Fibroblast of skin of back (primary cell): ENCODE measurements at regions not wholly inside any gene's neighbourhood (a gene's known extent, or its start where the extent isn't known, plus 50 kb on each side); places are given as distances from the start of the nearest gene placed in this dataset.
"Not testable (repeated sequence)": the region's sequence is repeated elsewhere in the genome, so short reads cannot be mapped to it uniquely, and the experiment has no call there.

ENCODE experiments used
- DNase-seq: peaks from one replicate; pipeline ENCODE4 v3.0.0-alpha.2; 2013

- no peak for DNase-seq
These were observed 83.0 kb upstream of the PITRM1 start for GRCh38 chr10:3255616-3256015.

DNA sequence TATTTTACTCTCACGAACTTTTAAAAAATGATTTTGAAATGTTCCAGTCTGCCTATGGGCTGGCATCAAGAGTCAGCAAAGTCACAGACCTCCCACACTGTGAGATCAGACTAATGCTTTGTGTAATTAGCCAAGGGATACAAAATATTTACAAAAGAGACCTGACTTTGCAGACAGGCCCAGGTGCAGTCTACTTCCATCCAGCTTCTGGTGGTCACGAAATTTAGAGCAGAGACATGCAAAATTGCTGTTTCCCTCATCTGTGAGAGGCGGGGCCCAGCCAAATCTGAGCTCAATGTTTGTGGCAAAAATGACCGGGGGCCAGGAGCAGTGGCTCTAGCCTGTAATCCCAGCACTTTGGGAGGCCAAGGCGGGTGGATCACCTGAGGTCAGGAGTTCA lies 82.5 kb upstream of the PITRM1 start:
- DNase-seq = no peak

GRCh38 chr10:3253974-3254373 lies 81.4 kb upstream of the PITRM1 start:
- DNase-seq = not testable (repeated sequence)

GRCh38 chr10:3251172-3251571 lies 78.6 kb upstream of the PITRM1 start:
- DNase-seq = no peak

GRCh38 chr10:3249307-3249889 lies 76.8 kb upstream of the PITRM1 start:
- DNase-seq = no peak

DNA sequence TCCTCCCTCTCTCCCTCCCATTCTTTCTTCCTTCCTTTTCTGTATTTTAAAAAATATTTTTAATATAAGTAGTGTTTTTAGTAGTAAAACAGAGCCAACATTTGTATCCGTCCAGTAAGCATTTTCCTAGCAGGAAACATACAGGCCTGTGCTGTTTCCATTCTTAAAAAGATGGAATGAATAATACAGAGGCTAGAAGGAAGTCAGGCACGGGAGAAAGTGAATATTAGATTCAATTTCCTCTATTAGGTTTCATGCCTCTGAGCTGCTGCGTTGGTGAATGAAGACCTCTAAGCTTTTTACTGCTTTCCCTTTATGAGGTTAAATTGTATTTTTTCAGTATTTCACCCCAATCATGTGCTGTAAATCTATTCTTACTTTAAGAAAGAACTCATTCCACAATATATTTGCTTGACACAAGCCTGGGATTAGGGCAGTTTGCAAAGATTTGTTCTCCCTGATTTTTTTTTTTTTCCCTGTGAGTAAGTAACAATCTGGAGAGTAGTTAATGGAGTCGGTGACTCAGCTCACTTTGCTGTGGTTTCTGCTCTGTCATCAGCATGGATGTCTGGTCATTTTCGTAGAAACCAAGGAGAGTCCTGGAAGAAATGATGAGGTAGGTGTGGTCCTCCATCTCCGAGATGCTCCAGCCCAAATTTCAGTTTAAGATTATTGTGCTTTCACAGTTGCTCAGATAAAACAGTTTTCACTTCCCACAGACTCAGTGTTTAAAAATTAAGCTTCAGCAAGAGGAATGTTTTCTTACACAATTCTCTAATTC lies 76.1 kb upstream of the PITRM1 start:
- peak; percentile 96 for DNase-seq

- no peak for DNase-seq
These were observed 72.8 kb upstream of the PITRM1 start for GRCh38 chr10:3245395-3245794.

DNA sequence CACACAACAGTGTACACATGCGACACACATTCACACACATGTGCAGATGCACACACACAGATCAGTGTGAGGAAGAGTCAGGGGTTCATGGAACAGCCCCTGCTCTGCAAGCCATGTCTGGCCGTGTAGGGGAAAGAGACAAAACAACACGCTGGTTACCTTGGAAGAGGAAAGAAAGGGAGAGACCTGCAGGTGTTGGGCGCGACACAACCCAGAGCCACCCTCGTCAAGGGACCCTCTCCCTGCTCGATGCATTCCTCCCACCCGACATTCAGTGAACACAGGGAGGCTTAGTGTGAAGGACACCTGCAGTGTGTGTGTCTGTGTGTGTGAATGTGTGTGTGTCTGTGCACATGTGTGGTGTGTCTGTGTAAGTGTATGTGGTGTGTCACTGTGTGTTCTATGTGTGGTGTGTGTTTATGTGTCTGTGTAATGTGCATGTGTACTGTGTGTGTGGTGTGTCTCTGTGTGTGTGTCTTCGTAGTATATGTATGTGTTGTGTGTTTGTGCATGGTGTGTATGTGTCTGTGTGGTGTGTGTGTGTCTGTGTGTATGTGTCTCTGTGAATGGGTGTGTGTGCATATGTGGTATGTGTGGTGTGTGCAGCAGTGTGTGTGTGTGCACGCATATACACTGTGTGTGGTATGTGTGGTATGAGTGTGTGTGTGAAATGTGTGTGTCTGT lies 69.5 kb upstream of the PITRM1 start:
- no peak for DNase-seq

DNA sequence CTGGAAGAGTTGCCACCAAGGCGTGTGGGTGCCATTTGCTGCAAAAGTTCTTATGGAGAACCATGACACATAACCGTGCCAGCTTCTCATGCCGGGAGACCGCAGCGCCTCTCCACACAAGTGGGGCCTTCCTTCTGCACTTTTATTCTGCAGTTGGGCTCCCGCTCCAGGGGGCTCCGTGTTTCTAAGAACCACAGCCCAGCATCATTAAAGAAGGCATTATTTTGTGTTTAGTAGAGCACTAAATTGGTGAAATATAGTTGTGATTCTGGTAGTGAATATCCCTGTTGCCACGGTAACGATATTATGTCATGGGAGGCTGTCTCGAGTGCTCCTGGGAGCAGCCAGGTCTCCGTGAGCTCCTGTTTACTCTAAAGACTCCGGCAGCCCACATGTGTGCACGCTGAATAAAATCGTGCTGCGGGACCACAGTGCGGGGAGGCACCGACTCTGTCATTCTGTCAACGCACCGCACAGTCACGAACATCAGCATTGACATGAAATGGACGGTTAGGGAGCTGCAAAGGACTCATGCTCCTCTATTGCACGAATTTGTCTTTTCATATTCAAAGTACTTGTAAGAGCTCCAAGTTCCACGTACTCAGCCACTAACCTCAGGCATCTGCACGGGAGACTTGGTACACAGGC lies 68.8 kb upstream of the PITRM1 start:
- DNase-seq = no peak

DNA sequence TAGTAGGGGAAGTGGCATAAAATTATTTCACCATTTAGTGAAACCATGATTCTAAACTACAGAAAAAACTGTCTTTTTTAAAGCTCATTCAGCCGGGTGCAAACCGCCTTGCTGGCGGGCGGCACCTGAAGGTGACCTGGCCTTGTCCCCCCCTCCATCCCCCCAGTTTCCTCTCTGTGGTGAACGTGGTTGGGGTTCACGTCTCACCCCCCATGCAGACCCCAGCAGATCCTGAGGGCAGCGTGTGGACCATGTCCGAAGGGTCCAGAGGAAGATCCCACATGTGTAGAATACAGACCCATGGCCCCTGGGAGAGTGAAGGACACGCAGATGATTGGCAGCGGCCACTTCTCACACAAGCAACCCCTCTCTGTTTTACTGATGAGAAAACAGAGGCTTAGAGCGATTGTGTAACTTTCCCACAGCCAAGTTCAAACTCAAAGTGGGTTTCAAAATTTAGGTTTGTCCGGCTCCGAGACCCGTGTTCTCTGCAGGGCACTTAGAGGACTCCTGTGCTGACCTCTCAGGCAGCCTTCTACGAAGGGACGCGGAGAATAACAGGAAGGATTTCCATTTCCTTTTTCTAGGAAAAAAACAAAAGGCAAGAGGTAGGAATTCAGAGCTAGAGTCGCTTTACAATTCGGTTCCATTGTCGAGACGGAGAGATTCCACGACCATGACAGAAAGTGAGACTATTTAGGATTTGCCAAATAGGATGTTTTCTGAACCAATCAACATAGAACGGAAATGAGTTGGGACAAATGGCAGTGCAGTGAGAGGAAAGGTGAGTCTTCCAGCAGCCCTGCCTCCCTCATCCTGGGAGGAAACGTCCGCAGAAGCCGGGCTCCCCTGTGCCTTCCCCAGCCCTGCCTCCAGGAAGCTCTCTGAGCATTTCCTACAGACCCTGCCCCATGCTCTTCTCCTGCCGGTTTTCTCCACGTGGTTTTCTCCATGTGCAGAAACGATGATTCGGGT lies 67.6 kb upstream of the PITRM1 start:
- no peak for DNase-seq

- peak; percentile 51 for DNase-seq
These were observed 66.7 kb upstream of the PITRM1 start for GRCh38 chr10:3239066-3239919.

DNA sequence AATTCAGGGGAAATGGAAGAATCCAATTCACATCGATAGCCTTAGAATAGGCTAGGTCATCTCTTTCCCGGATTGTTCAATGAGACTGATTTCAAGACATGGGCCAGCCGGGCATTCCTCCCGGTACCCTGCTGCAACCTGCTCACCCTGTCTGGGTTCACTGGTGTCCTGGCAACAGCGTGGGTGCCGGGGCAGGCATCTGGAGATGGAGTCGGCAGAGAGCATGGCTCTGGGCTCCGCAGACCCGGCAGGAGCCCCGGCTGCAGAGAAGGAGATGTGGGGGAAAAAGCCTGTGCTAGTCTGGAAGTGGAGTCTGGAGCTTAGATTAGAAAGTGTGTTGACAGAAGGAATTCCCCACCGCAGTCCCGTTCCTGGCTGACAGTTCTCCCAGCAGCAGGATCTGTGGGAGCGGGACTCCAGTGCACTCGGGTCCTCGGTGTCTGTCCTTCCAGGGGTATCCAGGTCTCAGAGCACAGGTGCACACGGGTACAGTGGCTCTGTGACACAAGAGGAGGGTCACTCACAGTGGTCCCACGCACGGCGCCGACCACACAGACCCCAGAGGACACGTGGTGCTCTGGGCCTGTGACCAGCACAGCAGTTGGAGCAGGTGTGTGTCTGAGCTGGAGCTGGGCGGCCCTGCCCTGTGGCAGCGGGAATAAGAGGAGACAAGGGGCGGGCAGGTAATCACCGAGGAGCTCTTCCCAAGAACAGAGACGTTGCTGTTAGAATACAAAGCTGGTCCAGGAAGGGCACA lies 65.7 kb upstream of the PITRM1 start:
- no peak for DNase-seq

DNA sequence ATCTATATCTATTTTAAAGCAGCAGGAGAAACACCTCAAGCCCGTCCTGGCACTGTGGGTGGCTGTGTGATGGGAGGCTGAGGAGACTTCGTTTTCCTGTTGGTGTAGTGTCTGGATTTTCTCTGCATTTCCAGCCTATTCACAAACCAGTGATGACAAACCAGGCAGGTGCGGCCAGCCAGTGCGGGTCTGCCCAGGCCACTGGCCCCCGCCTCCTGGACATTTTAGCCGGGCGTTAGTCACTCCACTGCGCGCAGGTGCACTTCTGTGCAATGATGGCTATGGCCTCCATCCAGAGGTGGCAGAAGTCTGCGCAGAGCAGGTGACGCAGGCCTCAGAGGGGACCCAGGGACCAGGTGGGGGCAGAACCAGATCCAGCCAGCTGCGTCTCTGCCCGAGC lies 64.9 kb upstream of the PITRM1 start:
- DNase-seq = no peak

DNA sequence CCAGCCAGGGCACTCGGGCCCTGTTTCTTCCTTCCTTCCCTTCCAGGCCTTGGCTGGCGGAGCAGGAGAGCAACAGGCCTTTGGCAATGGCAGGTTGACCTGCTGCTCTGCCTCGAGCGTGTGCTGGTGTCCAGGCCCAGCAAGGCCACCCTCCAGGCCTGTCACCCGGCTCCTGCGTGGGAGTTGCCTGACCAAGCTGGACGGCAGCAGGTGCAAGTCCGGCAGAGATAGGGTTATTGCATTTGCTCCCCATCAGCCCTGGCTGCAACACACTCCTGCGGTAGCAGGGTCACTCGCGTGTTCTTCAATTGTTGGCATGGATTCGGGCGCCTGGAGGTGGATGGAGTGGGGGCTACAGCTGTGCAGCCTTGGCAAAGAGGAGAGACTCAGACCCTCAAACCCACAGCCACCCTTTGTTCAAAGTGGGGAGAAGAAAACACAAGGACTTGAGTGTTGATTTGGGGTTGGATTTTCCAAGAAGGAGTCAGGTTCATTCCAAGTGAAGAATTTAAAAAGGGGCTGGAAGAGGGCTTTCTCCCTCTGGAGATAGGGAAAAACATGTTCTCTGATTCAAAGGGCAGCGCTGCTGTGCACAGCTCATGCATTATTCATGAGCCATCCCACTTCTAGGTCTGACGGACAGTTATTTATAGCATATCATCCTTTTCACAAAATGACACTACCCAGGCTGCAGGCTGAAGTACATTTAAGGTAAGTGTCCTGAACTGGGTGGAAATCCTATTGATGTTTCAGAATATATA lies 64.2 kb upstream of the PITRM1 start:
- DNase-seq = no peak

DNA sequence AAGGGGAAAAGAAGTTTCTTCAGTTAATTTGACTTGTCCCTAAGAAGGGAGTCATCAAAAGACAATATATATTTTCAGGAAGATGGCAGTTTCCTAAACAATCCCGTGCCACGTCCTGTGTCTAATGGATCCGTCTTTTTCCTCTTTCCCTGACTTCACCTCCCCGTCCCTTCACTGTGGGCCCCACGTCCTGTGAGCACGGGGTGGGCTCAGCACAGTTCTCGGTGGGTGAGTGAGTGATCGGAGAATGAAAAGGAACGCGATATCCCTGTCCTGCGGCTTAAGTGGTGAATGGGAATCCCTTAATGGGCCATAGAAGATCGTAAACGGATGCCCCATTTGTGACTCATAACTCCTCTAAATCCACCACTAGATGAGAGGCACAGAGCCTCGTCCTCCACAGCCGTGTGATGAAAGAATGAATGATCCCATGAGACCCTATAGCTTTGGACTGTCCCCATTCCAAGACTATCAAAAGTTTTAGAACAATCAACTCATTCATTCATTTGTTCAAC lies 63.5 kb upstream of the PITRM1 start:
- DNase-seq = no peak

DNA sequence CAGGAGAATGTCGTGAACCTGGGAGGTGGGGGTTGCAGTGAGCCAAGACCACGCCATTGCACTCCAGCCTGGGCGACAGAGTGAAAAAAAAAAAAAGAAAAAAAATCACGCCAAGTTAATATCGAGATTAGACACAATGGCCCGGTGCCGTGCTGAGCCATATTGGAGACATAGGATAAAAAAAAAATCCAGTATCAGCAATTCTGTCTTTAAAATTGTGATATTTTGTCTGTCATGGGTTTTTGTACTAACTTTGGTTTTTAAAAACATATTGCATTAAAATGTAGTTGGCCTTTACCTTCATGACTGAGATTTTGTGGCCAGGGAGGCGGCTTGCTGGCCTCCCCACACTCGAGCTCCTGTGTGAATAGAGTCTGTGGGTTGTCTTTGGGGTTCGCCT lies 62.8 kb upstream of the PITRM1 start:
- no peak for DNase-seq

- no peak for DNase-seq
These were observed 61.0 kb upstream of the PITRM1 start for GRCh38 chr10:3233486-3233990.

GRCh38 chr10:3231951-3232730 lies 59.6 kb upstream of the PITRM1 start:
- DNase-seq = peak; percentile 95
